T-cell (primary cell): ENCODE measurements at regions not wholly inside any gene's neighbourhood (a gene's known extent, or its start where the extent isn't known, plus 50 kb on each side); places are given as distances from the start of the nearest gene placed in this dataset.

Experiments
- ATAC-seq, 4 experiments: fragments of 200-7000 bp in 3 of 4; fragments of 150-1000 bp in 1 of 4; cut with Tn5 transposase; replicated peaks in 1 of 4; 1 replicate in 3 of 4; 2 replicates in 1 of 4; pipeline ENCODE4 v1.10.0; 2021; ENCODE audit warnings: moderate library complexity in 3 of 4, mild to moderate bottlenecking in 2 of 4, moderate number of reproducible peaks in 1 of 4
- CTCF ChIA-PET, 2 donors: fragments of 300-600 bp; sonication (Branson Sonifier 250); formaldehyde crosslinking; loops; one replicate each; lab custom pipeline; 2022; ENCODE audit warnings: antibody characterized with exemption in 2 of 2; lab: Charles Lee
- POLR2A ChIA-PET, 2 donors: fragments of 300-600 bp; sonication (Branson Sonifier 250); formaldehyde crosslinking; loops; one replicate each; lab custom pipeline; 2022; ENCODE audit warnings: antibody characterized with exemption in 2 of 2; lab: Charles Lee
- DNase-seq, 35 experiments: peaks; one replicate each; pipeline versions ENCODE4 v3.0.0 to v3.0.0-alpha.2; 2013 to 2023
- H3K27ac ChIP-seq: one replicate; pipeline ENCODE4 v1.5.1; 2013; ENCODE audit warnings: low read length
- H3K27me3 ChIP-seq, 2 experiments: replicated peaks in 1 of 2; 1 replicate in 1 of 2; 2 replicates in 1 of 2; pipeline versions ENCODE4 v1.6.1 to v1.7.0; 2013; ENCODE audit warnings: low read length in 1 of 2, mixed read lengths in 1 of 2; ENCODE audit not compliant: control insufficient read depth in 2 of 2, insufficient read depth in 2 of 2; ENCODE audit errors: extremely low read depth in 1 of 2
- H3K36me3 ChIP-seq, 2 donors: 1 replicate in 1 of 2; 2 replicates in 1 of 2; pipeline versions ENCODE4 v1.6.1 to v1.7.0; 2013; ENCODE audit warnings: low read length in 1 of 2; ENCODE audit not compliant: control insufficient read depth in 2 of 2, insufficient read depth in 1 of 2; ENCODE audit errors: extremely low read depth in 1 of 2
- H3K4me1 ChIP-seq, 2 experiments: 1 replicate in 1 of 2; 2 replicates in 1 of 2; pipeline versions ENCODE4 v1.6.1 to v1.7.0; 2013; ENCODE audit warnings: low read length in 2 of 2, mixed read lengths in 1 of 2; ENCODE audit not compliant: insufficient read depth in 2 of 2, control insufficient read depth in 1 of 2; ENCODE audit errors: extremely low read depth in 1 of 2
- H3K4me3 ChIP-seq, 2 donors: 1 replicate in 1 of 2; 2 replicates in 1 of 2; pipeline versions ENCODE4 v1.5.1 to v1.7.0; 2013; ENCODE audit warnings: mild to moderate bottlenecking in 2 of 2, low read length in 1 of 2, moderate library complexity in 1 of 2; ENCODE audit not compliant: control insufficient read depth in 1 of 2; ENCODE audit errors: extremely low read depth in 1 of 2
- H3K9me3 ChIP-seq: 2 replicates; pipeline ENCODE4 v1.7.0; 2013
- H3K27ac Mint-ChIP-seq, 2 donors: one replicate each; pipeline ENCODE4 v1.8.0; 2020 to 2021; ENCODE audit warnings: mild to moderate bottlenecking in 2 of 2, mixed read lengths in 2 of 2
- H3K27me3 Mint-ChIP-seq, 2 donors: one replicate each; pipeline ENCODE4 v1.8.0; 2021 to 2022; ENCODE audit warnings: mixed read lengths in 2 of 2
- H3K36me3 Mint-ChIP-seq: one replicate; pipeline ENCODE4 v1.8.0; 2021; ENCODE audit warnings: mixed read lengths
- H3K4me1 Mint-ChIP-seq, 3 donors: one replicate each; pipeline ENCODE4 v1.8.0; 2020 to 2022; ENCODE audit warnings: mixed read lengths in 3 of 3, mild to moderate bottlenecking in 1 of 3
- H3K4me3 Mint-ChIP-seq, 3 donors: one replicate each; pipeline ENCODE4 v1.8.0; 2020 to 2022; ENCODE audit warnings: mild to moderate bottlenecking in 3 of 3, mixed read lengths in 3 of 3, moderate library complexity in 3 of 3
- H3K9me3 Mint-ChIP-seq, 3 donors: one replicate each; pipeline ENCODE4 v1.8.0; 2020 to 2022; ENCODE audit warnings: mixed read lengths in 3 of 3
- WGBS: methylation state at CpG from one replicate; pipeline ENCODE4 v1.1.5; 2013; ENCODE audit warnings: missing lambda C conversion rate; ENCODE audit not compliant: insufficient coverage; 5-methylcytosine and 5-hydroxymethylcytosine counted together

DNA sequence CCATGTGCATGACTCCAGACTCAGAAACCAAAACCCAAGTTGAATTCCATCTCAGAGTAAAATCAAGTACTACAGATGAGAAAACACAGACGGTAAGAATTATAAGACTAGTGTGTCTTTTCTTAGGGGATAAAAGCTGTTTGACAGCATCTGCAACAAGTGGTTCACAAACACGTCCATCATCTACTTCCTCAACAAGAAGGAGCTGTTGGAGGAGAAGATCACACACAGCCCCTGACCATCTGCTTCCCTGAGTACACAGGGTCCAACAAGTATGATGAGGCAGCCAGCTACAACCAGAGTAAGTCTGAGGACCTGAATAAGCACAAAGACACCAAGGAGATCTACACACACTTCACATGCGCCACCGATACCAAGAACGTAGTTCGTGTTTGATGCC, 110.7 kb upstream of the ATF7IP start:
- no peaks in the 10 kb centered on the region for H3K27me3 Mint-ChIP-seq
- Histone ChIP-seq H3K36me3 (no peaks in the 10 kb centered on the region), H3K9me3 (no peaks in the 10 kb centered on the region), H3K27ac (peak overlapping the region; percentile 95), H3K4me3 (no peak overlapping the region), H3K27me3 (no peaks in the 10 kb centered on the region), H3K4me1 (peaks cover 13 to 40% of the 10 kb centered on the region in 2 experiments)
- H3K4me1 Mint-ChIP-seq = peaks cover 52 to 58% (median 54%) of the 10 kb centered on the region in 3 donors
- peaks cover 0 to 4% (median 4%) of the 10 kb centered on the region in 3 donors for H3K9me3 Mint-ChIP-seq
- peak overlapping the region; percentile 98 for H3K27ac Mint-ChIP-seq
- ChIA-PET POLR2A (interaction anchor here in 1 of 2 donors (0.6 to 1.4 kb wide), 2 partner anchors 114 to 141 kb away, joined by 3 to 5 read pairs; no protein-coding TSS in a partner anchor), CTCF (interaction anchor here (1.6 to 2.6 kb wide), 6 partner anchors 15 to 163 kb away, joined by 5 to 25 read pairs (median 11); partner anchors contain the start of gene ATF7IP (in 1 of the 2))
- no CpG with 5 or more reads among the region's 6 CpGs for WGBS
- H3K4me3 Mint-ChIP-seq = no peak overlapping the region
- no peaks in the 10 kb centered on the region for H3K36me3 Mint-ChIP-seq
- no peak for ATAC-seq
- no peak for DNase-seq

DNA sequence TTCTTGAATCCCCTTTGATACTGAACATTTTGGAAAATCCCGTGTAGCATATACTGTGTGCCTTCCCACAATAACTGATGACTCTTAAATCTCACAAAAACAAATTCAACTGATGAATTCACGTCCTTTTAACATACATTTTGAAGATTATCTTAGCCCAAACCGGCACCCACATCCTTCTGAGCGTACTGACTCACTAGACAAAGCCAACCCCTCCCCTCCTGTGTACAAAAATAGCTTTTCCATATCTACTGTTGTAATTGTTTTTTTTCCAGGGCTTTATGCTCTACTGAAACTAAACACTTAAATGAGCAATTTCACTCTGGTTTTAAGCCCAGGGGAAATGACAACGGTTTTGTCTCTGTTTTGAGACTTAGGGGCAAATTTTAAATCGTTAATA, 109.4 kb upstream of the ATF7IP start:
- Histone ChIP-seq H3K4me3 (no peak overlapping the region), H3K9me3 (no peaks in the 10 kb centered on the region), H3K36me3 (no peaks in the 10 kb centered on the region), H3K4me1 (peaks cover 13 to 43% of the 10 kb centered on the region in 2 experiments), H3K27me3 (no peaks in the 10 kb centered on the region), H3K27ac (peak overlapping the region; percentile 95)
- ChIA-PET CTCF (interaction anchor here (0.7 to 2.6 kb wide), 10 partner anchors 16 to 162 kb away, joined by 3 to 25 read pairs (median 9); partner anchors contain the start of gene ATF7IP (in 1 of the 2)), POLR2A (interaction anchor here (0.5 to 1.4 kb wide), 3 partner anchors 58 to 140 kb away, joined by 3 to 4 read pairs (median 3); no protein-coding TSS in a partner anchor)
- WGBS = 0% methylated on average over 2 of the region's 6 CpGs
- no peaks in the 10 kb centered on the region for H3K27me3 Mint-ChIP-seq
- DNase-seq = peak in 32 of 35 experiments; percentile 12 to 64 (median 38)
- H3K4me1 Mint-ChIP-seq = peaks cover 58 to 61% (median 59%) of the 10 kb centered on the region in 3 donors
- peak; percentile 71 to 82 (median 79) for ATAC-seq
- H3K9me3 Mint-ChIP-seq = peaks cover 0 to 4% (median 4%) of the 10 kb centered on the region in 3 donors
- peak overlapping the region; percentile 60 to 71 (median 69) for H3K4me3 Mint-ChIP-seq
- no peaks in the 10 kb centered on the region for H3K36me3 Mint-ChIP-seq
- peak overlapping the region; percentile 98 for H3K27ac Mint-ChIP-seq

- peak overlapping the region; percentile 98 for H3K27ac Mint-ChIP-seq
- peak overlapping the region; percentile 60 to 71 (median 69) for H3K4me3 Mint-ChIP-seq
- Histone ChIP-seq H3K4me1 (peaks cover 13 to 43% of the 10 kb centered on the region in 2 experiments), H3K9me3 (no peaks in the 10 kb centered on the region), H3K4me3 (no peak overlapping the region), H3K27ac (peak overlapping the region; percentile 95), H3K36me3 (no peaks in the 10 kb centered on the region), H3K27me3 (no peaks in the 10 kb centered on the region)
- POLR2A ChIA-PET = interaction anchor here in 1 of 2 donors (0.5 to 0.9 kb wide), 2 partner anchors 59 to 108 kb away, joined by 3 to 4 read pairs; no protein-coding TSS in a partner anchor
- DNase-seq (peak; percentile 33 to 90 (median 73)), ATAC-seq (peak; percentile 75 to 79 (median 78))
- peaks cover 0 to 4% (median 4%) of the 10 kb centered on the region in 3 donors for H3K9me3 Mint-ChIP-seq
- no peaks in the 10 kb centered on the region for H3K36me3 Mint-ChIP-seq
- CTCF ChIA-PET = interaction anchor here (0.8 to 2.6 kb wide), 8 partner anchors 17 to 161 kb away, joined by 3 to 25 read pairs (median 9); partner anchors contain the start of gene ATF7IP (in 1 of the 2)
- 30% methylated on average over 5 of the region's 15 CpGs for WGBS
- H3K4me1 Mint-ChIP-seq = peaks cover 54 to 57% (median 55%) of the 10 kb centered on the region in 3 donors
- no peaks in the 10 kb centered on the region for H3K27me3 Mint-ChIP-seq
Measured at GRCh38 chr12:14256555-14257169, 108.8 kb upstream of the ATF7IP start.

DNA sequence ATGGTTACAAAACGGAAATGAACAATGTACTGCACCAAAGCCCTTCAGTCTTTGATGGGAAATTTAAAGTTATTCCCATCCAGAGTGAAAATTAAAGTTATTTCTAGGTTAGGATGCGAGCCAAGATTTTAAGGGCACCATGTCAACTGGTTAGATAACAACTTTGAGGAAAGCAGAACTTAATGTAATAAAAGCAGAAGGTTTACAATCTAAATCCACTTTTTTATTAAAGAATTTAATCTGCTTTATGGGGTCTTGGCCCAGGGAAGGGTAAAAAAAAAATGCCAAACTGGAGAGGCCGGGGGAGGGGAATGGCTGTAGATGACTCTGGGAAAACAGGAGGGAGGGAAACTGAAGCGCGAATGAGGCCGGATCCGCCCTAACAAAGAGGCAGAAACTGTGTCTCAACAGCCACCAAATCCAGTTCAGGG, 108.2 kb upstream of the ATF7IP start:
- H3K9me3 ChIP-seq = no peaks in the 10 kb centered on the region
- H3K27ac ChIP-seq = peak overlapping the region; percentile 95
- WGBS = 10% methylated on average over 3 of the region's 7 CpGs
- Mint-ChIP-seq H3K4me1 (peaks cover 56 to 58% (median 57%) of the 10 kb centered on the region in 3 donors), H3K4me3 (peak overlapping the region; percentile 60 to 71 (median 60)), H3K36me3 (no peaks in the 10 kb centered on the region), H3K9me3 (peaks cover 0 to 4% (median 4%) of the 10 kb centered on the region in 3 donors), H3K27ac (peak overlapping the region; percentile 98), H3K27me3 (no peaks in the 10 kb centered on the region)
- peak overlapping the region in 1 of 2 donors; percentile 2 for H3K4me3 ChIP-seq
- no peaks in the 10 kb centered on the region for H3K27me3 ChIP-seq
- no peak for ATAC-seq
- POLR2A ChIA-PET = interaction anchor here (0.6 to 1.5 kb wide), 2 partner anchors 108 to 161 kb away, joined by 3 to 5 read pairs; partner anchors contain the start of gene ATF7IP (in 1 of the 2)
- CTCF ChIA-PET = interaction anchor here (0.9 to 2.3 kb wide), 8 partner anchors 19 to 161 kb away, joined by 3 to 12 read pairs (median 8); partner anchors contain the start of gene ATF7IP (in 2 of the 2)
- H3K4me1 ChIP-seq = peaks cover 13 to 43% of the 10 kb centered on the region in 2 experiments
- no peaks in the 10 kb centered on the region for H3K36me3 ChIP-seq
- DNase-seq = peak in 1 of 35 experiments; percentile 83

- Histone ChIP-seq H3K27ac (peak overlapping the region; percentile 95), H3K9me3 (no peaks in the 10 kb centered on the region), H3K4me3 (peak overlapping the region in 1 of 2 donors; percentile 2), H3K27me3 (no peaks in the 10 kb centered on the region), H3K36me3 (no peaks in the 10 kb centered on the region), H3K4me1 (peaks cover 13 to 43% of the 10 kb centered on the region in 2 experiments)
- peak overlapping the region; percentile 60 to 71 (median 60) for H3K4me3 Mint-ChIP-seq
- ChIA-PET CTCF (interaction anchor here (0.5 to 2.3 kb wide), 11 partner anchors 20 to 536 kb away, joined by 3 to 12 read pairs (median 4); partner anchors contain the start of gene ATF7IP (in 2 of the 2)), POLR2A (interaction anchor here (0.6 to 1.5 kb wide), 4 partner anchors 107 to 174 kb away, joined by 3 to 5 read pairs (median 4); partner anchors contain the start of gene ATF7IP (in 1 of the 2))
- H3K36me3 Mint-ChIP-seq = no peaks in the 10 kb centered on the region
- H3K27me3 Mint-ChIP-seq = no peaks in the 10 kb centered on the region
- DNase-seq (peak in 34 of 35 experiments; percentile 52 to 86 (median 75)), ATAC-seq (peak; percentile 48 to 67 (median 53))
- H3K4me1 Mint-ChIP-seq = peaks cover 57 to 58% (median 57%) of the 10 kb centered on the region in 3 donors
- WGBS = 47% methylated on average over 9 of the region's 13 CpGs
- peaks cover 0 to 4% (median 4%) of the 10 kb centered on the region in 3 donors for H3K9me3 Mint-ChIP-seq
- H3K27ac Mint-ChIP-seq = peak overlapping the region; percentile 98
Measured at GRCh38 chr12:14257734-14258574, 107.5 kb upstream of the ATF7IP start.
